Renal cortical epithelial cell (primary cell): ENCODE measurements at regions not wholly inside any gene's neighbourhood (a gene's known extent, or its start where the extent isn't known, plus 50 kb on each side); places are given as distances from the start of the nearest gene placed in this dataset.
A peak's percentile ranks its signal among the peaks of the same experiment; 100 is the strongest.

Experiments used
- DNase-seq: peaks from one replicate; pipeline ENCODE4 v3.0.0-alpha.2; 2011; ENCODE audit warnings: low read depth

DNA sequence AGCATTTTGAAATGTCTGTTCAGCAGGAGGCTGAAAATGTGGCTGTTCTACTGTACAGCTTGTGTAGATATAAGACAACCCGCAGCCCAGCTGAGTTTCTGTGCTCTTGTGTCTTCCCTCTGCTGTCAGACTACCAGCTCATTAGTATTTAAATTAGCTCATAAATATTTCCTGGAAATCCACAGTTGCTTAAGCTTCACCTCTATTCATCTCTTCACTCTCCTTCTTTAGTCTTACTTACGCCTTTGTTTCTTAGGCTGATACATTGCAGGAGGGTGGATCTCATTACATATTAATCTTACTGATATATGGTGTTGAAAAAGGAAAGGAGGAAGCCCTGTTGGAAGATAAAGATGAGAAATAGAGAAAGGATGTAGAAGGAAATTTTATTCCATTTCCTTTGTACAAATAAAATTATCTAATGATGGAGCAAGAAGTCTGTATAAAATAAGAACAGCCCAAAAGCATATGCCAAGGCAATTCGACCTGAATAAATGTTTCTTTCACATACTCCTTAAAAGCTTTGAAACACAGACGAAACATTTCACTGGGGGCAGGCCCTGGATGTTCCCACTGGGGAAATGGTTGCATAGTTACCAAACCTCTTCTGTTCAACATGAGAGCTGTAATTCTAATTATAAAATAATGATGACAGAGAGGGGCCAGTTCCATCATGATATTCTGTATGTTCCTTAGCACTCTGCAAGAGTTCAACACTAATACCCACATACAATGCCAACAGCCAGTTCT lies 111.8 kb upstream of the APC start:
- no peak for DNase-seq

DNA sequence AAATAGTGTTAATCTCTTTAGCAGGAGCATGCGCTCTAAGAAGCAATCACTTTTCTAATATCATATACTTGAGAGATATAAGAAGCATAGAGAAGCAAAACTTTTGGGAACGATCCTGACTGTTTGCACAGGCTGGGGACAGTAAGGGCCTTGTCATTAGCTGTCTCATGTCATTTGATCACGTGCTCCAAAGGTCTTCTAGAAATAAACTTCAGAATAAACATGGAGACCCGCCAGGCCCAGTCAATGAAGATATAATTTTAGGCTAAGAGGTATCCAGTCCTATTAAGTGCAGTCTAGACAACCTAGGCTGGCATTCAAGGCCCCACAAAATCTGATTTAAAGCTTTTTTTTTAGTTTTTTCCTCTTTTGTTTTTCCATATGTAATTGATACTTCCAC lies 111.0 kb upstream of the APC start:
- no peak for DNase-seq

DNA sequence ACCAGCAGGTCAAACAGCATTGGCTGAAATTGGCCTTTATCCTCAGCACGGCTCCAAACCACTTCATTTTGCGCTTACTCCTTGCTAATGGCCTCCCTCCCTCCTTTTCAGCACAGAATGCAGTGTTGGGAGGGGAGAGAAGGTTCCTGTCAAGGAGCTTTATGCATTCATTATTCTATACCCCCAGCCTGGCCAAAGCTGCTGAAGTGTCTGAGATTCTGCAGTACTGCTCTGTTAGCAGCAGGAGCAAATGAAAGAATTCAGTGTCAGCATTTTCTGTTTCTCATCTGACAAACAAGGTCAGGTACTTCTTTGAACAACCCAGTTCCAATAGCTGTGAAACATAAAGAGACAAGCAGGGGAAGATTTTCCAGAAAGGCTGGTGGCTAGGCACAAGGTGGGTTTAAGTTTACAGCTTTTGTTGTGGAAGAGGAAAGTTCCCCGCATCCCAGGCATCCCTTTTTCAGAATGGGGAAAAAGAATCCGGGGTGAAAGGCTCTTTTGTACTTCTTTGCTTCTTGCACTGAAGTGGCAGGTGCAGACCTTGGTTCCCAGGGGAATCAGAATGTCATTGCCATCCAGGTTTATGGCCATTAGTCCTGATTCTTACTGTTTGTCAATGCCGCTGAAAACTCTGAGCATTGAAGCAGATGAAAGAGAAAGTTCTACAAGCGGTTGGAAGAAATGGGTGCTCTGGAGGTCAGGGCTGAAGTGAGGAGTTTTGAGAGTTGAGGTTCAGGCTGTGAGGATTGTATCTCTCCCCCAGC lies 109.3 kb upstream of the APC start:
- no peak for DNase-seq

DNA sequence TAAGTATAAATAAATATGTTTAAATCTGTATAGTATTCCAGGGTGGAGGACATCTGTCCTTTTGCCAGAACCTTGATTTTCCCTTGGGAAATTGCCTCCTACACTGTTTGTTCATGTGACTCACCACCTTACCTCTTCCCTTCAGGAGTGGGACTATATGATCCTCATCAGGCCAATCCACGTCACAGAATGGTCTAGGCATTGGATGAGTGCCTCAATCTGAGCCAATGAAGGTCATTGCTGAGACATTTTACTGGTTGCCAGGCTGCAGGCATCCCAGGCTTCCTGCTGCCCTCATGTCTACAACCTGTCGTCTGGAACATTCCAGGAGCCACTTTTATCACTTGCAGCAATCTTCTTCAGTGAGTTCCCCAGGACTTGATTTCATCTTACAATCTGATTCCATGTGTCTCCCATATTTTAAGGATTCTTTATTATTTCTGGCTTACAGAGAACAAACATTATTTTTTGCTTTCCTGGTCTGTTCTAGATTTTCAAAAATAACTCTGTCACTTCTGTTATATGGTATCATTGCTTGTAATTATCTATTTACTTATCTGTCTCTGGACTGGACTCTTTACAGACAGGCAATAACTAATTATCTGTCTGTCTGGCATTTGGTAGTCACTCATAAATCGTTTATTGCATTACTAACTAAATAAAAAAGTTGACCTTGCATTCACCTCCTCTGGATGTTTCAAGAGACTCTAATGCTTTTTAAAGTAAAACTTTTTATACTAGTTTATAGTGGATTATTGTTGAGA lies 107.3 kb upstream of the APC start:
- peak; percentile 18 for DNase-seq

DNA sequence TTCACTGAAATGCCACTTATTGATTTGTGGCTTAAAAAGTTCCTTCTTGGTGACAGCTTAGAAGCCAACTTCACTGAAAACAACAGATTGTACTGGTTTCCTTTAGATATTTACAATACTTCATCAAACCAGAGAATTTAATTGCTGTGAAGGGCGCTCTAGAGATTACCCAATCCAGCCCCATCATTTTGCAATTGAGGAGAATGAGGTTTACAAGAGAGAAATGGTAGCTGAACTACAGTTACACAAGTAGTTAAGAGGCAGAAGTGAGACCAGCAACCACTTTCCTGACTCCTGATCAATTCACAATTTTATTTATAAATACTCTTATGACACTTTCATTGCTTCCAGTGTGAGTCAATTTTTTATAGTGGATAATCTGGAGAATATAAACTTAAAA lies 103.5 kb upstream of the APC start:
- peak; percentile 34 for DNase-seq

DNA sequence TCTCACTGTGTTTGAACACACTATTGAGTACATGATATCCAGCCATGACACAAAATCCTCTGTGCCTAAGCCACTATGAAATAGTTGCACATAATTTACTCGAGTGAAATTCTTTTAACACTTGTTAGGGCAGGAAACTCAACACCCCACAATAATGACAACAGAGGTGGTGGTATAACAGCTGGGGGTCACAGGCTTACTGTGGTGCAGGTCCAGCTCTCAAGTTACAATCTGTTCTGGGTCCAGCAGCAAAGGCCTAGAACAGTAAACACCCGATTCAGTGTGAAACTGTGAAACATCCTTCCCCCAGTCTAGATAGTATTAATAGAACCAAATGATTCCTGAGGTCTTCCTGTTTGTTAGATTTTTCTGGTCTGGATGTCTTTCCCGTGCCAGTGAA lies 102.9 kb upstream of the APC start:
- no peak for DNase-seq

DNA sequence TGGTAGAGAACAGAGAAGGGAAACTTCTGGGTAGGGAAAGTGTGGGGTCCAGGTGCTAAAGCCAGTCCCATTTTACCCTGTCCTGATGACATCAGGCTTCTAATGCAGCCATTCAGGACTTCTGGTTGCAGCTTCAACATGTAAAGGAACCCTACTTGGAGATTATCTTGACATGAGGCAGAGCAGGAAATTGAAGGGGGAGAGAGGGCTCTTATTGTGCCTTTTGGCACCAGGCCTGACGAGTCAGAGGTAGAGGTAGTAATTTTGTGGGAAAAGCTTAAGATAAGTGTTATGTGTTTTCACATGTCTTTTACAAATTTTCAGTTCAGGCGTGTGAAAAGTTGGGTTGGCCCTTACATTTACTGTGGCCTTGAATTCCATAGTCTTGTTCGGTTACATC lies 102.4 kb upstream of the APC start:
- peak; percentile 58 for DNase-seq

DNA sequence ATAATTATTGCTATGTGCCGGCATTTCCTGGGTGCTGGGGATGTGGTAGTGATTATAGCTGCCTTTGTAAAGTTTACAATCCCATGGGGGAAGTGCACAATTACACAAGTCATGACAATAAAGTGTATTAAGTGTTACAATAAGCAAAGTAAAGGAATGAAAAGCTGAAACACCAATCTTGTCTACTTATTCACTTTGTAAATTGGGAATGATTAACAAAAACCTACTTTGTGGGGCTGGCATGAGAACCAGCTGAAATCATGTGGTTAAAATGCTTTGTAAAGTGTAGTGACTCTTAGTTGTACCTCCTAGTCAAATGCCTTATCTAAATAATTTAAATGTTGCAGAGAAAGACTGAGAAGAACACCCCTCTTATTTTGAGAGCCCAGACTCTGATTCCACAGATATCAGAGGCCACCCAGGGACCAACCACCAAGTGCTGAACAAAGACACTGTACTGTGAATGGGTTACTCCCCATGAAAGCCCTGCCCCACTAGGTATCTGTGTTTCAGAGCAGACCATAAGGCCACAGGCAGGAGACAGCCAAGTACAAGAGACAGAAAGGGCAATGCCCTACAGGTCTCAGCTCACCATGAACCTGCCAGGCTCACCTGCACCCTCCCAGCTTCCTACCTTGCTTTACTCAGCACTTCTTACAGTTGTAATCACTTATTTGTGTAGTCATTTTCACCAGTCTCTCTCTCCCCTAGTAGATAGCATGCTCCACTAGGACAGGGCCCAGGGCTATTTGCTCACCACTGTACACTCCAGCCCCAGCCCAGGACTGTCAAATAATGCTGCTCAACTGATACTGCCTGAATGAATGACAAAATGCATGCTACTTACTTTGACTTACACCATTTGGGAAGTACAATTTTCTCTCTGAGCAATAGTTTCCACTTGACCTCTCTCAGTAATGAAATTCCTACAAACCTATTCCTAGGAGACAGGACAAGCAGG lies 101.6 kb upstream of the APC start:
- peak; percentile 93 for DNase-seq

DNA sequence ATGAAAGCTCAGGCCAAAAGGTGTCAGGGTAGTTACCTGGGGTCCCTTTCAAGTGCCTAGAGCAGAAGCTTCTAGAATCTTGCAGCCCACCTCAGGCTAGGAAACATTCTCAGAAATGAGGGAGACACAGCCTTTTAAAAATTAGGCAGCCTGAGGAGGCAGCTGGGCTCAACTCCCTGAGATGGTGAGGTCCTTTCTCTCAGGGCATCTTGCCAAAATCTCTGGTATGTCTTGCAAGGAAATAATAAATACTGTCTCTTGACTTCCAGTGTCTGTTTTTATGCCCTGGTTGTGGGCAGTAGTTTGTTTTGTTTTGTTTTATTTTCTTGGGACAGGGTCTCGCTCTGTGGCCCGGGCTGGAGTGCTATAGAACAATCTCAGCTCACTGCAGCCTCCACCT lies 100.9 kb upstream of the APC start:
- DNase-seq, result no peak

DNA sequence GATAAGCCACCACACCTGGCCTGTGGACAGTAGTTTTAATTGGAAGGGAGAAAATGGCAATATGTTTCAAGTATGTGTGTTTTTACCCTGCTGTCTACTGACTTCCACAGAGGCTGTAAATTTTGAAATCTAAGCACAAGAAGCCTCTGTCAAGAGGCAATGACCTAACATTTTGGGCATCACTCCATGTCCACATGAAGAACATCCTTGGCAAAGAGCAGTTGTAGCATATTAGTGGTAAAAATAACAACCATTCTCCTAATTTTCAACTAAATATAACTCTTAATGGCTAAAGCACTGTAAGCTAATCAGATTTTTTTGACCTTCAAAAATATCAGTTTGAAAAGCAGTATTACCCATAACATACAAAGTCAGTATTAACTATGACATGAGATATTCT lies 100.3 kb upstream of the APC start:
- DNase-seq, result no peak

DNA sequence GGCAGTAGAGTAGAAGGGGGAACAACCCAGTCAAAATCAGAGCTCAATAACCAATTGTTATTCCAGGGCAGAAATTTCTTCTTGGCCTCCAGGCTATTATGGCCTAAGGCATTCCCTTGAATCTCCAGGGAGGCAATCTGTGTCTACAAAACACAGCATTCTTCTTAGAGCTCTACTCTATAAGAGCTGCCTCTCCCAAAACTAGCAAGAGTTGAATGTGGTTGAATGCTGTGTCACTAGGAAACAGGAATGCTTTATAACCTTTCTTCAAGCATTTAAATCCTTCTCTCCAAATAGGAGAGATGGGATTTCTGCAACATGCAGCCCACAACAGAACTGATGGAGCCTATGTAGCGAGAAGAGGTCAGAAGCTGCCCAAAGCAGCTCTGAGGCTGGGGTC lies 97.1 kb upstream of the APC start:
- no peak for DNase-seq

DNA sequence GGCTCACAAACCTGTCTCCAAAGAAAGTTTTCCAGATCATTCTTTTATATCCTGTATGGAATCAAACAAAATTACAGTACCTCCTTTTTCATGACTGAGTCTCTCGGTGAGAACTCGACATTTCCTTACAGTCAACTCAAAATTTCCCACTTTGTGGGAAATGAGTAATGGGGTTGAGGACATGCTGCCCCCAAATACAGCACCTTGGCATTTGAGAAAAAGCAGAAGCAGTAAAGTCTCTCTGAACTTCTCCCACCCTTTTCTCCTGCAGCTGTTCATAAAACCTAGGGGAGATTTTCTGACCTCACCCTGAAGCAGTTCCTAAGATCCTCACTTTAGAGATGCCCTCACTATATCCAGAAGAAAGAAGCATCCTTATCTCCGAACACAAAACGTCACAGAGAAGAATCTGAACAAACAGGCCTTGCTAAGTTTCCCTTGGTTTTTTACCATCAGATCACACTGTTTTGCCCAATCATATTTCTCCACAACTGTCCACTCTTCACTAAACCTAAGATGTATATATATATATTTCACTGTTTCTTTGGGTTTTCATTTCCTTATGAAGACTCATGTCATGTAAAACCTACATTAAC lies 96.1 kb upstream of the APC start:
- DNase-seq, result no peak

DNA sequence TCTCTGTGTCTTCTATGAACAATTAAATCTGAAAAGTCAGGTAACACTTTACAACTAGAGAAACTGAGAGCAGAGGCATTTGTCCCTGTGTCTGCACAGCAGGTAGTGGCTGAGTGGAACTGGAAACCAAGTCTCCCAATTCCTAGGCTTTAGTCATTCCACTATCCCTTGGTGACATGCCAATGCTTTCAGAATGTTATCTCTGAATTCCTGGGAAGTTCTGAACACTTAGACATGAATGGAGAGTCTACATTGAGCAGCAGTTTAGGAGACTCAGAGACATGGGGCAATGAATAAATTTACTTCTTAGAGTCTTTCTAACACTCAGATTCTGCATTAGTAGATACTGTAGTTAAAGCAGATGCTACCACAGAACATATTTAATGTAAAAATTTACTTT lies 94.8 kb upstream of the APC start:
- DNase-seq, result no peak

DNA sequence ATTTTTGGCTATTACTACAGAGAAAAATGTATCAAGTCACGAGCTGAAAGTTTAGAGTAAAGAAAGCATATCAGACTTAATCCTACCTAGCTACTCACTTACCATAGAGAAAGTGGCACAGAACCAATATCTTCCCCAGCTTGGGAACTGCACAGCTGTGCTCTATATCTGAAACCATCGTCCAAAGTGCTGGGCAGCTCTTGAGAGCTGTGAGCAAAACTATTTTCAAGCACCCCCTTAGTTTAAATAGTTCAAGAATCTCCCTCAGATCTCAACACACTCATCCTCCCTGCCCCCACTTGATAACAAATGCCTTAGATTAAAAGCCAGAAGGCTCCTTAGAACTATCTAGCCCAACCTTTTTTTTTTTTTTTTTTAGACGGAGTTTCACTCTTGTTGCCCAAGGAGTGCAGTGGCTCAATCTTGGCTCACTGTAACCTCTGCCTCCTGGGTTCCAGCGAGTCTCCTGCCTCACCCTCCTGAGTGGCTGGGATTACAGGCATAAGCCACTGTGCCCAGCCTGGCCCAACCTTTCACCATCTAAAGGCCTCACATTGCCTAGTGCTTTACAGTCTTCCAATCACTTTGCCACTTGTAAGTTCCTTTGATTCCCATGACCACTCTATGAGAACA lies 94.2 kb upstream of the APC start:
- DNase-seq, result no peak

DNA sequence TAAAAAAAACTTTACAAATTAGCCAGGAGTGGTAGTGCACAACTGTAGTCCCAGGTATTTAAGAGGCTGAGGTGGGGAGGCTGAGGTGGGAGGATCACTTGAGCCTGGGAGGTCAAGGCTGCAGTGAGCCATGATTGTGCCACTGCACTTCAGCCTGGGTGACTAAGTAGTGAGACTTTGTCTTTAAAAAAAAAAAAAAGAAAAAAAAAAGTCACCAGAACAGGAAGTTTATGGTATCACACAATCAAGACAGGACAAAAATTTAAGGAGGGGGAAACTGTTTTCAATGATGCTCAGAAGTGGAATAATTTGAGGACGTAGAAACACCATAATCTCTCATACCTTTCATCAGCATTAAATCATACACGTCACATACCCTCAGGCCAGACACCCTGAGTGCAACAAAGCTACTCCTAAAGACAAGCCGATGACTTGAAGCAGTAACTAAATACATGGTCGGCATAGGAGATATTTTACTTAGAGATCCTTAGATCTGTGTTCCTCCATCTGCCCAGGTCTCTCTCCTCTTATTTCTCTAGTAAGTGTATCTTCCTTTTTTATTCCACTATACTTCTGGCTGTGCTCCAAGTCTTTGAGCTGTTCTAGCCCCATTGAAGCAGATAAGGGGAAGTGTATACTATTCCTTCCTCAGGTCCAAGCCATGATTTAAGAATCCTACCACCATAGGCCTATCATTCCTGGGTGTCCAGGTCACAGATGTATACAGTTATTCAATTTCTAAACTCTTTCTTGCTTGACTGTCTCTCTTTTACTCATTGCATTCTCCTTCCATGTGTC lies 91.3 kb upstream of the APC start:
- no peak for DNase-seq

DNA sequence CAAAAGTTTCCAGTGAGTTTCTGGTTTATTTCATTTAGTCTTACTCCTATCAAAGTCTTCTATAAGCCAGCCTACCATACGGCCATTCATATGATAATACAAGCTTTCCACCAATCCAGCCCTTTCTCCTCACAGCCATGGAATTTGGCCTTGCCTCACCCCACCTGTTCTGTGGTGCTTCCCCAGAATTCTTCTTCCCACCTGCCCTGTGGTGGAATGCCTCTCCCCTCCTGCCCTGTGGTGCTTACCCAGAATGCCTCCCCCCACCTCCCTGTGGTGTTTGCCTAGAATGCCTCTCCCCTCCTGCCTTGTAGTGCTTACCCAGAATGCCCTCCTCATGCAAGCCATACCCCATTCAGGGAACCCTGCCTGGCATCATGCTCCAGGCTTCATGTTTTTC lies 90.3 kb upstream of the APC start:
- DNase-seq, result no peak

DNA sequence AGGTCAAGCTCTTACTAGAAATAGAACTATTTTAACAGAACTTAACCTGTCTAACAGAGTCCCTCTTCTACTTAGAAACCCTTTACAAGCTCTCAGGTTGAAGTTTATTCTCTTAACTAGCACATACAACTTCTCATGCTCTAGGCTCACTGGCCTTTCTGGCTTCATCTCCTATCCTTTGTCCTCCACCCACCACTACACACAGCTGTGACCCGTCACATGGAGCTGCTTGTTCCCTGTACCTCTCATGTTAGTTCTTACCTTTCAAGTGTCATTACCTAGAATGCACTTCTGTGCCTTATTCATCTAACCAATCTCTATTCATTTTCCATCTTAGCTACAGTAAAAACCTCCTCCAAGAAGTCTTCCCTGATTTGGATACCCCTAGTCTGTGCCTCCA lies 89.4 kb upstream of the APC start:
- DNase-seq, result no peak

DNA sequence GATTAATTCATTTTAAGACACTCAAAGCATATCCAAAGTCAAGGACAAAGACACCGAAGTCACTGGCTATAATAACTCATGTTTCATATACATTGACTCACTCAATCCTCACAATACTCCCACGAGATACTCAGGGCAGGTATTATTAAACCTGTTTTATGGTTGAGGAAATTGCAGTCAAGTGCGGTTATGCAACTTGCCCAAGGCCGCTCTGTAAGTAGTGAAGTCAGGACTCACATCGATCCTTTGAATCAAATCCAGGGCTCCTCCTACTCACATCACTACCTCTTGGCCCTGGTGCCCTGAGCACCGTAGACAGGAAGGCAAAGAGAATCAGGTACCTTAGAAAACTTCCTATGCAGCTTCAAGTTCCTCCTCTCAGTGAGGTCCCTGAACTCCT lies 87.8 kb upstream of the APC start:
- peak; percentile 72 for DNase-seq

DNA sequence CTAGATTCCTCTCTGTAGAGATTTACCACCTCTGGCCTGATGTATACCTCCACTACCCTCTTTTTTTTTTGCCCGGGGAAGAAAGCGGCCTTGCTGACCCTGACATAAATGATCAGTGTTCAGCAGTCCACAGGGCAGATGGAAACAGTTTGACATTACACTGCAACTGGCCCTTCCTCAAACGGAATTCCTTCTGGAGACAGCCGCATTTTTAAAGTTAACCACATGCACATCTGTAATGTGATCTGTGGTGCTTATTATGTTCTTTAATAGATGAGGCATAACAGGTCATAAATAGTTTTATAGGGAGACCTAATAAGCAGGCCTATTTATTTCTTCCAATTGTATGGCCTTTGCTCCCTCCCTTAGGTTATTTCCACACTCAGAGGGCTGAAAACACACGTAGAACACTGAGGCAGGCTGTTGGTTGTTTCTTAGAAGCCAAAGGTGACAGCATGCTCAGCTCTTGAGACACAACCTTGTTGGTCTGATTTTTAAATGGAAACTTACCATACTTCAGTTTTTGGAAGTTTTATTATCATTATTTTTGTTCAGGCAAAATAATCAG lies 84.0 kb upstream of the APC start:
- DNase-seq, result no peak

DNA sequence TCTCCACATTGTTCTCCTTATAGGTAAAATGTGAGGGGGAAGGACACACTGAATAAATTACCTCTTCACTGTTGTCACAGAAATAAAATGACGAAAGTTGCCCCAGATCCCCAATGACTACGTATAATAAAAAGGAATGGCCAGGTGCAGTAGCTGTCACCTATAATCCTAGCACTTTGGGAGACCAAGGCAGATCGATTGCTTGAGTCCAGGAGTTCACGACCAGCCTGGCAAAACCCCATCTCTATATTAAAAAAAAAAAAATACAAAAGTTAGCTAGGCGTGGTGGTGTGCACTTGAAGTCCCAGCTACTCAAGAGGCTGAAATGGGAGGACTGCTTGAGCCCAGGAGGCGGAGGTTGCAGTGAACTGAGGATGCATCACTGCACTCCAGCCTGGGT lies 82.2 kb upstream of the APC start:
- DNase-seq, result no peak
